Tibial nerve (tissue), 3 donors: ENCODE measurements at regions not wholly inside any gene's neighbourhood (a gene's known extent, or its start where the extent isn't known, plus 50 kb on each side); places are given as distances from the start of the nearest gene placed in this dataset.

ENCODE experiments used
- CTCF ChIP-seq, 5 experiments: fragments of 200-600 bp in 3 of 5; fragments of 450-650 bp in 2 of 5; sonication (generic) in 3 of 5; IDR thresholded peaks; one replicate each; pipeline ENCODE4 v1.5.1; 2016 to 2019; ENCODE audit warnings: antibody characterized with exemption in 5 of 5, mild to moderate bottlenecking in 3 of 5, moderate library complexity in 2 of 5
- POLR2A ChIP-seq, 2 donors: fragments of 450-650 bp; IDR thresholded peaks; one replicate each; pipeline ENCODE4 v1.6.1; 2017; ENCODE audit warnings: antibody characterized with exemption in 2 of 2, mild to moderate bottlenecking in 2 of 2, moderate library complexity in 2 of 2

- TF ChIP-seq CTCF (IDR thresholded peaks at IDR 0.05) (no peak), POLR2A (IDR thresholded peaks at IDR 0.05) (no peak)
Observed at GRCh38 chr7:67989142-67989541, 992.5 kb downstream of the TYW1 start.
